K562 (cell line): ENCODE measurements at regions not wholly inside any gene's neighbourhood (a gene's known extent, or its start where the extent isn't known, plus 50 kb on each side); places are given as distances from the start of the nearest gene placed in this dataset.

Source experiments
- ATAC-seq: fragments of 200-7000 bp; cut with Tn5 transposase; 3 replicates; pipeline ENCODE4 v1.9.1; 2020; ENCODE audit warnings: moderate library complexity
- BruUV-seq: library from RNA; stranded (reverse); fragments of 400-500 nt; replicated peaks from 2 replicates; lab custom pipeline; 2021; lab: Mats Ljungman, UMichigan
- CTCF ChIA-PET: fragments of 300-600 bp; formaldehyde crosslinking; extraction: SDS; loops from one replicate; lab custom pipeline; 2021; ENCODE audit warnings: low intra/inter-chr PET ratio; lab: Yijun Ruan, JAX
- POLR2A ChIA-PET: fragments of 300-600, 350-650 bp; sonication (Branson Sonifier 250); formaldehyde crosslinking; extraction: SDS; loops from one replicate; lab custom pipeline; 2021; ENCODE audit warnings: antibody characterized with exemption, inconsistent platforms; lab: Yijun Ruan, JAX
- DNase-seq, 4 experiments: peaks; one replicate each; pipeline versions ENCODE4 v3.0.0 to v3.0.0-alpha.2; 2011 to 2018; ENCODE audit warnings: low spot score in 3 of 4, mixed read lengths in 3 of 4; ENCODE audit errors: extremely low read depth in 1 of 4
- FAIRE-seq: peaks from 2 replicates; lab custom pipeline; 2011; peaks lifted over from hg19 to GRCh38; lab: Jason Lieb, UNC
- H2AFZ ChIP-seq: 2 replicates; pipeline ENCODE4 v1.6.0; 2011; ENCODE audit warnings: low read depth, low read length, control low read depth, inconsistent platforms
- H3K27ac ChIP-seq: fragments of 200-600 bp; 3 replicates; pipeline ENCODE4 v1.8.0; 2011; ENCODE audit warnings: low read depth, mild to moderate bottlenecking, control low read depth, inconsistent platforms, low read length, moderate library complexity, mixed read lengths; ENCODE audit errors: extremely low read depth
- H3K27me3 ChIP-seq, 2 experiments: fragments of 300-600 bp in 1 of 2; 2 replicates in 1 of 2; 3 replicates in 1 of 2; pipeline versions ENCODE4 v1.6.0 to v1.8.0; 2011; ENCODE audit warnings: inconsistent platforms in 2 of 2, low read length in 2 of 2, mild to moderate bottlenecking in 1 of 2, mixed read lengths in 1 of 2, moderate library complexity in 1 of 2; ENCODE audit not compliant: control insufficient read depth in 2 of 2, insufficient read depth in 2 of 2
- H3K36me3 ChIP-seq: fragments of 300-600 bp; 3 replicates; pipeline ENCODE4 v1.8.0; 2011; ENCODE audit warnings: mild to moderate bottlenecking, low read length, inconsistent platforms; ENCODE audit not compliant: control insufficient read depth, insufficient read depth
- H3K4me1 ChIP-seq, 2 experiments: fragments of 200-600 bp in 1 of 2; replicated peaks in 1 of 2; 2 replicates in 1 of 2; 3 replicates in 1 of 2; pipeline versions ENCODE4 v1.5.1 to v1.8.0; 2011; ENCODE audit warnings: inconsistent platforms in 2 of 2, low read length in 2 of 2, mild to moderate bottlenecking in 1 of 2, mixed read lengths in 1 of 2, moderate library complexity in 1 of 2; ENCODE audit not compliant: control insufficient read depth in 2 of 2, insufficient read depth in 2 of 2
- H3K4me2 ChIP-seq: 2 replicates; pipeline ENCODE4 v1.6.1; 2011; ENCODE audit warnings: low read length, control low read depth, inconsistent platforms, mixed read lengths; ENCODE audit not compliant: insufficient read depth
- H3K4me3 ChIP-seq: fragments of 200-600 bp; sonication (generic), shearing (Covaris generic); 2 replicates; pipeline ENCODE4 v1.5.1; 2016; ENCODE audit warnings: control low read depth, inconsistent platforms
- H3K79me2 ChIP-seq: fragments of 200-600 bp; 3 replicates; pipeline ENCODE4 v1.8.0; 2011; ENCODE audit warnings: low read length, inconsistent platforms; ENCODE audit not compliant: control insufficient read depth, insufficient read depth
- H3K9ac ChIP-seq, 2 experiments: 2 replicates each; pipeline versions ENCODE4 v1.6.0 to v1.6.1; 2011; ENCODE audit warnings: low read depth in 2 of 2, low read length in 2 of 2, control low read depth in 1 of 2, inconsistent platforms in 1 of 2, mild to moderate bottlenecking in 1 of 2, mixed read lengths in 1 of 2; ENCODE audit not compliant: insufficient read depth in 1 of 2
- H3K9me1 ChIP-seq: one replicate; pipeline ENCODE4 v1.6.0; 2011; ENCODE audit warnings: inconsistent platforms, mild to moderate bottlenecking, low read length, moderate library complexity; ENCODE audit not compliant: control insufficient read depth, insufficient read depth
- H3K9me3 ChIP-seq: replicated peaks from 2 replicates; pipeline ENCODE4 v1.5.1; 2011; ENCODE audit warnings: low read depth, low read length, inconsistent platforms; ENCODE audit not compliant: control insufficient read depth, insufficient read depth
- H4K20me1 ChIP-seq: replicated peaks from 2 replicates; pipeline ENCODE4 v1.6.1; 2011; ENCODE audit warnings: low read length, inconsistent platforms, mixed read lengths; ENCODE audit not compliant: control insufficient read depth, insufficient read depth
- ELF1 ChIP-seq: fragments of 200-800 bp; sonication (Bioruptor generic); IDR thresholded peaks from 2 replicates; pipeline ENCODE4 v1.6.1; 2016; ENCODE audit warnings: missing genetic modification characterization, missing compliant biosample characterization
- FOSL1 ChIP-seq: fragments of 200-800 bp; sonication (Bioruptor generic); conservative IDR thresholded peaks from 2 replicates; pipeline ENCODE4 v1.6.1; 2016; ENCODE audit warnings: missing genetic modification characterization, missing compliant biosample characterization
- MYC ChIP-seq, 2 experiments: fragments of 250-450 bp in 1 of 2; sonication (Bioruptor Pico) in 1 of 2; IDR thresholded peaks; 2 replicates each; pipeline versions ENCODE4 v1.5.1 to v1.6.1; 2012 to 2021; ENCODE audit warnings: low read depth in 2 of 2, borderline replicate concordance in 1 of 2, improper control_type of control experiment in 1 of 2, low read length in 1 of 2, mild to moderate bottlenecking in 1 of 2, moderate library complexity in 1 of 2
- WGBS: fragments of 100-300 bp; shearing (Covaris generic); methylation state at CpG from one replicate; pipeline ENCODE4 v1.1.6; 2016; ENCODE audit warnings: low coverage, mixed read lengths; ENCODE audit not compliant: insufficient coverage; ENCODE audit errors: missing lambda C conversion rate; 5-methylcytosine and 5-hydroxymethylcytosine counted together
- in situ Hi-C: fragments of 300-500 bp; cut with MboI; formaldehyde crosslinking; loops from 4 replicates; pipeline ENCODE4 v1.15.0; 2018; ENCODE audit warnings: inconsistent platforms, mixed read lengths
- intact Hi-C: fragments of 100-400 bp; cut with micrococcal nuclease; formaldehyde crosslinking; loops from 2 replicates; pipeline ENCODE4 v1.14.2; 2022
- TF ChIP-seq, protein P1 (sequence below): IDR thresholded peaks from 2 replicates; pipeline ENCODE4 v1.6.1; 2014; ENCODE audit warnings: antibody characterized with exemption
- TF ChIP-seq, protein P2 (sequence below), 2 experiments: fragments of 450-650 bp; IDR thresholded peaks; 2 replicates each; pipeline ENCODE4 v1.6.1; 2016; ENCODE audit warnings: mild to moderate bottlenecking in 2 of 2, borderline replicate concordance in 1 of 2, low read depth in 1 of 2, moderate library complexity in 1 of 2
- TF ChIP-seq, protein P3 (sequence below): fragments of 250-450 bp; sonication (Bioruptor Pico); IDR thresholded peaks from 2 replicates; pipeline ENCODE4 v1.4.0; 2020; ENCODE audit warnings: mild to moderate bottlenecking, moderate library complexity, borderline replicate concordance

DNA sequence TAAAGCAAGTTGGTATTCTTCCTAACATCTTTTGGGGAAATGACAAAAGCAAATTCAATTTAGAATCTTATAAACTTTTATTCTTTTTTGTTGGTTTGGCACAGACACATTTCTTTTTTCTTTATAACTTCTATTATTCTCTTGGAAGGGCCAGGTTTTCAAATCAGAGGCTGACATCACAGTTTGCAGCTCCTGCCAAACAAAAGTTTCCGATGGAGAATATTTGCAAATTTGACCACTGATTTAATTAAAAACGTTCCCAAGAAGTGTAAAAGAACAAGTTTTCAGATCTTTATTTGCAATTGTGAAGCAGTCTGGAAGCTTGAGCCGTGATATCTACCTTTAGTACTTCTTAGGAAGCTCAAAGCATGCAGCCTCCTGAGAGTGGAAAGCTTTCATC lies 53.8 kb upstream of the CD83 start:
- H3K9me1 ChIP-seq, result no peaks in the 10 kb centered on the region
- H3K36me3 ChIP-seq, result no peaks in the 10 kb centered on the region
- intact Hi-C loops (no loop called here), in situ Hi-C loops (loop anchor here (5.0 kb wide), 1 partner anchor 151 kb away; no protein-coding TSS in a partner anchor)
- BruUV-seq, result no TSS peak
- POLR2A ChIA-PET, result interaction anchor here (0.8 to 1.2 kb wide), 3 partner anchors 11 to 222 kb away, joined by 3 read pairs; no protein-coding TSS in a partner anchor
- FAIRE-seq, result no peak
- H3K79me2 ChIP-seq, result no peaks in the 10 kb centered on the region
- no peak overlapping the region for H3K4me2 ChIP-seq
- no peak overlapping the region for H3K27ac ChIP-seq
- no peak for DNase-seq
- 25% methylated on average over 3 of the region's 3 CpGs for WGBS
- CTCF ChIA-PET, result no interaction called here
- H3K4me3 ChIP-seq, result no peak overlapping the region
- no peak overlapping the region for H3K9ac ChIP-seq
- H3K27me3 ChIP-seq, result no peaks in the 10 kb centered on the region; a peak in 1 of 5 replicates
- no peak overlapping the region for H2AFZ ChIP-seq
- no peaks in the 10 kb centered on the region for H3K9me3 ChIP-seq
- H4K20me1 ChIP-seq, result no peaks in the 10 kb centered on the region
- no peaks in the 10 kb centered on the region; a peak in 1 of 5 replicates for H3K4me1 ChIP-seq
- ATAC-seq, result no peak
- TF ChIP-seq MYC (IDR thresholded peaks at IDR 0.05; ENCODE audit: low read depth, low read length) (no peak), MYC (CRISPR knock-in tag; IDR thresholded peaks at IDR 0.05; ENCODE audit: borderline replicate concordance, low read depth) (no peak), FOSL1 (tag) (no peak), ELF1 (tag) (no peak)
- TF ChIP-seq, protein P1, sequence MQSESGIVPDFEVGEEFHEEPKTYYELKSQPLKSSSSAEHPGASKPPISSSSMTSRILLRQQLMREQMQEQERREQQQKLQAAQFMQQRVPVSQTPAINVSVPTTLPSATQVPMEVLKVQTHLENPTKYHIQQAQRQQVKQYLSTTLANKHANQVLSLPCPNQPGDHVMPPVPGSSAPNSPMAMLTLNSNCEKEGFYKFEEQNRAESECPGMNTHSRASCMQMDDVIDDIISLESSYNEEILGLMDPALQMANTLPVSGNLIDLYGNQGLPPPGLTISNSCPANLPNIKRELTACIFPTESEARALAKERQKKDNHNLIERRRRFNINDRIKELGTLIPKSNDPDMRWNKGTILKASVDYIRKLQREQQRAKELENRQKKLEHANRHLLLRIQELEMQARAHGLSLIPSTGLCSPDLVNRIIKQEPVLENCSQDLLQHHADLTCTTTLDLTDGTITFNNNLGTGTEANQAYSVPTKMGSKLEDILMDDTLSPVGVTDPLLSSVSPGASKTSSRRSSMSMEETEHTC, result no peak
- TF ChIP-seq, protein P2, sequence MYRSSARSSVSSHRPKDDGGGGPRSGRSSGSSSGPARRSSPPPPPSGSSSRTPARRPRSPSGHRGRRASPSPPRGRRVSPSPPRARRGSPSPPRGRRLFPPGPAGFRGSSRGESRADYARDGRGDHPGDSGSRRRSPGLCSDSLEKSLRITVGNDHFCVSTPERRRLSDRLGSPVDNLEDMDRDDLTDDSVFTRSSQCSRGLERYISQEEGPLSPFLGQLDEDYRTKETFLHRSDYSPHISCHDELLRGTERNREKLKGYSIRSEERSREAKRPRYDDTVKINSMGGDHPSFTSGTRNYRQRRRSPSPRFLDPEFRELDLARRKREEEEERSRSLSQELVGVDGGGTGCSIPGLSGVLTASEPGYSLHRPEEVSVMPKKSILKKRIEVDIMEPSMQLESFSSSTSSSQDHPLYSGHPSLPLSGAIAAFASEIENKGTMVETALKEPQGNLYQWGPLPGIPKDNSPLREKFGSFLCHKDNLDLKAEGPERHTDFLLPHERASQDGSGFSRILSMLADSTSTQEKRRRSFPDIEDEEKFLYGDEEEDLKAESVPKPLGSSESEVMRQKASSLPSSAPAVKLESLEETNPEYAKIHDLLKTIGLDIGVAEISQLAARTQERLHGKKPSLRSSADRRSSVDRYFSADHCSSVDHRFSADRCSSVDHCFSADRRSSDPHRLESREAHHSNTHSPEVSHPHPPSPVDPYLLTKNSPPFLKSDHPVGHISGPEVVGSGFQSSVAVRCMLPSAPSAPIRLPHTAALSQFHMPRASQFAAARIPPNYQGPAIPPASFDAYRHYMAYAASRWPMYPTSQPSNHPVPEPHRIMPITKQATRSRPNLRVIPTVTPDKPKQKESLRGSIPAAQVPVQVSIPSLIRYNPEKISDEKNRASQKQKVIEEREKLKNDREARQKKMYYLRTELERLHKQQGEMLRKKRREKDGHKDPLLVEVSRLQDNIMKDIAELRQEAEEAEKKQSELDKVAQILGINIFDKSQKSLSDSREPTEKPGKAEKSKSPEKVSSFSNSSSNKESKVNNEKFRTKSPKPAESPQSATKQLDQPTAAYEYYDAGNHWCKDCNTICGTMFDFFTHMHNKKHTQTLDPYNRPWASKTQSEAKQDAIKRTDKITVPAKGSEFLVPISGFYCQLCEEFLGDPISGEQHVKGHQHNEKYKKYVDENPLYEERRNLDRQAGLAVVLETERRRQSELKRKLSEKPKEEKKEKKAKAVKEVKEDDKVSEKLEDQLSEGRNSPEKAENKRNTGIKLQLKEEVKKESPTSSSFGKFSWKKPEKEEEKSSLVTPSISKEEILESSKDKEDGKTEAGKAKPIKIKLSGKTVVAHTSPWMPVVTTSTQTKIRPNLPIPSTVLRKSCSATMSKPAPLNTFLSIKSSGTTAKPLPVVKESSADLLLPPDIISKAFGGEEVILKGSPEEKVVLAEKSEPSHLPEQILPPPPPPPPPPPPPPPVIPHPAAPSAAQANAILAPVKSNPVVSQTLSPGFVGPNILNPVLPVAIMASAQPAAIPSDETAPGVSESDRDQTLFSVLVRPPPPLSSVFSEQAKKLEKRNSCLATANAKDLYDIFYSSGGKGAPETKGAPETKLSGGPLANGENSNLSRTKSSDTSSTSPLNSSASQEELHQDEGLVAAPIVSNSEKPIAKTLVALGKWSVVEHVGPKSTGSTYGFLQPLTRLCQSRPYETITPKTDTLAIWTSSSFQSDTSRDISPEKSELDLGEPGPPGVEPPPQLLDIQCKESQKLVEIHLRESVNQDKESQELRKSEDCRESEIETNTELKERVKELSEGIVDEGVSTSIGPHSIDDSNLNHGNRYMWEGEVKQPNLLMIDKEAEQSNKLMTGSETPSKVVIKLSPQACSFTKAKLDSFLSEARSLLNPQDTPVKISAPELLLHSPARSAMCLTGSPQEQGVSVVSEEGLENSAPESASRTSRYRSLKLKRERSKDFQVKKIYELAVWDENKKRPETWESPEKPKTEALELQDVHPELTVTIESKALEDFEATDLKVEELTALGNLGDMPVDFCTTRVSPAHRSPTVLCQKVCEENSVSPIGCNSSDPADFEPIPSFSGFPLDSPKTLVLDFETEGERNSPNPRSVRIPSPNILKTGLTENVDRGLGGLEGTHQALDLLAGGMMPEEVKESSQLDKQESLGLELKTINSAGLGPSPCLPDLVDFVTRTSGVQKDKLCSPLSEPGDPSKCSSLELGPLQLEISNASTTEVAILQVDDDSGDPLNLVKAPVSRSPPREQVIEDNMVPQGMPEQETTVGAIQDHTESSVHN (IDR thresholded peaks at IDR 0.05; ENCODE audit: borderline replicate concordance in 1 of 2, low read depth in 1 of 2), result no peak
- TF ChIP-seq, protein P3, sequence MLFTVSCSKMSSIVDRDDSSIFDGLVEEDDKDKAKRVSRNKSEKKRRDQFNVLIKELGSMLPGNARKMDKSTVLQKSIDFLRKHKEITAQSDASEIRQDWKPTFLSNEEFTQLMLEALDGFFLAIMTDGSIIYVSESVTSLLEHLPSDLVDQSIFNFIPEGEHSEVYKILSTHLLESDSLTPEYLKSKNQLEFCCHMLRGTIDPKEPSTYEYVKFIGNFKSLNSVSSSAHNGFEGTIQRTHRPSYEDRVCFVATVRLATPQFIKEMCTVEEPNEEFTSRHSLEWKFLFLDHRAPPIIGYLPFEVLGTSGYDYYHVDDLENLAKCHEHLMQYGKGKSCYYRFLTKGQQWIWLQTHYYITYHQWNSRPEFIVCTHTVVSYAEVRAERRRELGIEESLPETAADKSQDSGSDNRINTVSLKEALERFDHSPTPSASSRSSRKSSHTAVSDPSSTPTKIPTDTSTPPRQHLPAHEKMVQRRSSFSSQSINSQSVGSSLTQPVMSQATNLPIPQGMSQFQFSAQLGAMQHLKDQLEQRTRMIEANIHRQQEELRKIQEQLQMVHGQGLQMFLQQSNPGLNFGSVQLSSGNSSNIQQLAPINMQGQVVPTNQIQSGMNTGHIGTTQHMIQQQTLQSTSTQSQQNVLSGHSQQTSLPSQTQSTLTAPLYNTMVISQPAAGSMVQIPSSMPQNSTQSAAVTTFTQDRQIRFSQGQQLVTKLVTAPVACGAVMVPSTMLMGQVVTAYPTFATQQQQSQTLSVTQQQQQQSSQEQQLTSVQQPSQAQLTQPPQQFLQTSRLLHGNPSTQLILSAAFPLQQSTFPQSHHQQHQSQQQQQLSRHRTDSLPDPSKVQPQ, result no peak
